COLO668 (cell line): ENCODE measurements at regions not wholly inside any gene's neighbourhood (a gene's known extent, or its start where the extent isn't known, plus 50 kb on each side); places are given as distances from the start of the nearest gene placed in this dataset.

Experiments used
- DNase-seq: peaks from one replicate; lab custom pipeline; 2025; ENCODE audit not compliant: unreplicated experiment; lab: John Stamatoyannopoulos, UW

DNA sequence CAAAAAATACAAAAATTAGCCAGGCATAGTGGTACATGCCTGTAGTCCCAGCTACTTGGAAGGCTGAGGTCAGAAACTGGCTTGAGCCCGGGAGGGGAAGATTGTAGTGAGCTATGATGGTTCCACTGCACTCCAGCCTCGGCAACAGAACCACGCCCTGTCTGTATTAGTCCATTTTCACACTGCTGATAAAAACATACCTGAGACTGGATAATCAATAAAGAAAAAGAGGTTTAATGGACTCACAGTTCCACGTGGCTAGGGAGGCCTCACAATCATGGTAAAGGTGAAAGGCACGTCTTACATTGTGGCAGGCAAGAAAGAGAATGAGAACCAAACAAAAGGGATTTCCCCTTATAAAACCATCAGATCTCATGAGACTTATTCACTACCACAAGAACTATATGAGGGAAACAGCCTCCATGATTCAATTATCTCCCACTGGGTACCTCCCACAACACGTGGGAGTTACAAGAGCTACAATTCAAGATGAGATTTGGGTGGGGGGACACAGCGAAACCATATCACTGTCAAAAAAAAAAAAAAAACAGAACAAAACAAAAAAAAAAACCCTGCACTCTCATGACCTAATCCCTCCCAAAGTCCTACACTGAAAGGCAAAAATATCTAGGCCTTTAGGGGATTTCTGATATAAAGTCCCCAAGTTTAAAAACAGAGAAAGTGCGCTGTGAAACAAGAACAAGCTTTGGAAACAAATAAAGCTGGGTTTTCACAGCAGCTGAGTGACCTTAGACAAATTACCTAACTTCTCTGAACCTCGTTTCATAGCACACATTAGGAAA, 224.7 kb downstream of the IGSF11 start:
- DNase-seq: no peak

- no peak for DNase-seq
Observed at GRCh38 chr3:118810499-118811035, 224.1 kb downstream of the IGSF11 start.

GRCh38 chr3:118811236-118811732, 223.4 kb downstream of the IGSF11 start:
- no peak for DNase-seq

- no peak for DNase-seq
Observed at GRCh38 chr3:118813472-118813871, 221.2 kb downstream of the IGSF11 start.

GRCh38 chr3:118817748-118818165, 216.9 kb downstream of the IGSF11 start:
- peak; percentile 15 for DNase-seq

DNA sequence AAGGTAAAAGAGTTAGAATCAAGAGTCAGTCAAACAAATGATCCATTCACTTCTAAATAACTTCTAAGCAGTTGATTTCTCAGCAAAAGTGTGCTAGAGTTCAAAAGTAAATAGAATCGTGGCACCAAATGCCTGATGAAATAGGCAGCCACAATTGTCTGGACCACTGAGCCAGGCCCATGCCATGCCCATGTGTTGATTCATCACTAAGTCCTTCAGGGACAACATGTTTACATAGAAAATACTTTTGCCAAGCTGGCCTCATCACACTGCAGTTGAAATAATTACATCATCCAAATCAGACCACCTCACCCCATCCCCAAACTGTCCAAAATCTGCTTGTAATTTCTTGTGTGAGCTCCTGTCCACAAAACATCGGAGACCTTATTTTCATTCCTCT, 216.3 kb downstream of the IGSF11 start:
- no peak for DNase-seq

- DNase-seq: no peak
Observed at GRCh38 chr3:118823626-118824025, 211.0 kb downstream of the IGSF11 start.

- DNase-seq: no peak
Observed at GRCh38 chr3:118827446-118827845, 207.2 kb downstream of the IGSF11 start.

DNA sequence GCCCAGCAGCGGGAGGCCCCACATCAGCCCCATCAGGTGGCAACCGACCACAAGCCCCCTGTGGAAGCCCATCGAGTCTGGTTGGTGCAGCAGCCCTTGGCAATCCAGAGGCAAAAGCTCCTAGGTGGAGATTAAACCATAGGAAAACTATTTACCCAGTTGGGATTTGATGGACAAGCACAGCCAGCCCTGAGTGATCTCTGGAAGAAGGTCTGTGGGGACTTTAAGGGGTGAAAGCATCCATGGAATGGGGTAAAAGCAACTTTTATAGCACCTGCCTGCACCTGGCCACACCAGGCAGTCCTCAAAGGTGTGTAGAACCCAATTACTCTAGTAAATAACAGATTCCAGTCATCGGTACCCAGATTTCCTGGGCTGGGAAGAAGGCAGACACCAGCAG, 206.3 kb downstream of the IGSF11 start:
- no peak for DNase-seq

DNA sequence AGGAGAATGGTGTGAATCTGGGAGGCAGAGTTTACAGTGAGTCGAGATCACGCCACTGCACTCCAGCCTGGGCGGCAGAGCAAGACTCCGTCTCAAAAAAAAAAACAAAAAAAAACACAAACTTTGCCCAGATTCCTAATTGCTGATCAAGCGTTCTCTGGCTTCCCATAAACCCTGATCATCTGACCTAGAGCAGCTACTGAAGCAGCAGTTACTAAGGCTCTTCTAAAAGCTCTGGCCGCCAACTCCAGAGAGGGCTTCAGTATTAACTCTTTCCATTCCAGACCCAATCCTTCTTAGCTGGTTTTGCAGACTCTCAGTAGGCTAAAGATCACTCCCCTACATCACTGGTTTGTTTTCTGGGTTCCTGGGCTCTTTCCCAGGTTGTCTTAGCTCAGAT, 201.6 kb downstream of the IGSF11 start:
- DNase-seq: no peak

GRCh38 chr3:118838871-118839270, 195.8 kb downstream of the IGSF11 start:
- no peak for DNase-seq

DNA sequence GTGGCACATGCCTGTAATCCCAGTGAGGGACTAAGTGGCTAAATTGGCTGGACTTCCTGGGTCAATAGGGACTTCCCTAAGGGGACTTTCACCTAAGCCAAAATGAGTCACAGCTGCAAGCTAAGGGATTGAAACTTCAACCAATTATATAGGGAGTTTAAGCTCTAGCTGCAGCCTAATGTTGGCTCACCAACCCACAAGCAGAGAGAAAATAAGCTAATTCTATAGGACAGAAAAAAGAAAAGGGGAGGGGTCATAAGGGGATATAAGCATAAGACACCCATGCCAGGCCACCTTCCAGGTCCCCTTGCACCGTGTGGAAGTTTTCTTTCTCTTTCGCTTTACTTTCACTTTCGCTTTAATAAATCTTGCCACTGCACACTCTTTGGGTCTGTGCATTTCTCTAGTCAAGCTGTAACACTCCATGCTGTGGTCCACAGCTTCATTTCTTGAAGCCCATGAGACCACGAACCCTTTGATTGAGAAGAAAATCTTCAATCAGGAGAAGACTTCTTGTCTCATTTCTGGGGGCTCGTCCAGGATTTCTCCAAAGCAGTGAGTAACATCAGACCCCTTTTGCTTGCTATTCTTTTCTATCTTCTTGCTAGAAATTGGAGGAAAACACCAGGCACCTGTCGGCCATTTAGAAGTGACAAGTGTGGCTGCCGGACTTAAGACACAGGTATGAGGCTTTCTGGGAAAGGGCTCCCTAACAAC, 192.3 kb downstream of the IGSF11 start:
- no peak for DNase-seq

DNA sequence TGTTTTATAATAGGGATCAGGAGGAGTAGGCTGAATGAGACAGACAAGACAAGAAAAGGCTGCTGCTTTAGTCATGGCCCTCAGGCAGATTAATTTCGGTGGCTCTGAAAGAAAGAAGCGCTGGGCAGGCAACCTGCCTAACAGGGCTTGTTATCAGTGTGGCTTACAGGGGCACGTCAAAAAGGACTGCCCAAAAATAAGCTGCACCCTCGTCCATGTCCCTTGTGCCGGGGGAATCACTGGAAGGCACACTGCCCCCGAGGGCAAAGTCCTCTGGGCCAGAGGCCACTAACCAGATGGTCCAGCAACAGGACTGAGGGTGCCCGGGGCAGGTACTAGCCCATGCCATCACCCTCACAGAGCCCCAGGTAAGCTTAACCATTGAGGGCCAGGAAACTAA, 188.5 kb downstream of the IGSF11 start:
- DNase-seq: no peak
